ENCODE measurements at regions not wholly inside any gene's neighbourhood (a gene's known extent, or its start where the extent isn't known, plus 50 kb on each side); places are given as distances from the start of the nearest gene placed in this dataset.
"Not testable (repeated sequence)": the region's sequence is repeated elsewhere in the genome, so short reads cannot be mapped to it uniquely, and the experiment has no call there.

DNA sequence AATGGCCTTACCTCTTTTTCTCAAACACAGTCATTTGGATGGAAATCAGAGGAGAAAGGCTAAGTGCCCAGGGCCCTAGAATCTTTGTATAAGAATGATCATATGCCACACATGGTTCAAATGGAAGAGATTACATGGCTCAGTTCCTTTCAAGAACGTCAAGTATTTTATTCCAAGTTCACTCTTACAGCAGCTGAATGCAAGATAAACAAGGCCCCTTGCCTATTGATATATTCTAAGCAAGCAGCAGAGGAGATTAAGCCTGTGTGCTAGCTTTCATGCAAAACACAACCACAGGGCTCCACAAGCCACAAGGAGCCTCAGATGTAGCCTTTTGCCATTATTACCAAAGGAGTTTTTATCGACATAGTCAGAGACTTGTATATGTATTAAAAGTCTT, 55.3 kb upstream of the SLCO6A1 start:
- DNase-seq: no peak

GRCh38 chr5:102554728-102555127, 55.9 kb upstream of the SLCO6A1 start:
- peak in 1 of 2 experiments; percentile 9 for DNase-seq

- DNase-seq: peak in 1 of 2 experiments; percentile 2
Observed at GRCh38 chr5:102561894-102562760, 63.3 kb upstream of the SLCO6A1 start.

GRCh38 chr5:102570747-102571146, 71.9 kb upstream of the SLCO6A1 start:
- no peak for DNase-seq

DNA sequence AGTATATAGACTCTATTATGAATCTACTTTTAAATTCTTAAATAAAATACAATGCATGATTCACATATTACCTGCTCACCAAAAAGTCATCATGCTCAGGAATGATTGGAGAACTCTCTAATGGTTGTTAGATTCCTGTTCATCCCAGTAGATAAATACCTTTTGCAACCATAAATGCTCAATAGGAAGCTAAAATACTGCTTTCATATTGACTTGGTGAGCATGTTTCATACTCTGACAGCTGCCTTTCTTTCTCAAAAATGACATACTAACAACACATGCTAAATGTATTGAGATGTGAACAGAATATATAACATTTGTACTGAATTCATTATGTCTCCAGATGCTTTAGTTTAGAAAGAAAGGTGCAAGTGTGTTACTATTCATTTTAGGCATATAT, 79.6 kb upstream of the SLCO6A1 start:
- DNase-seq: no peak

- DNase-seq: no peak
Observed at GRCh38 chr5:102579379-102579778, 80.6 kb upstream of the SLCO6A1 start.

GRCh38 chr5:102581011-102581410, 82.2 kb upstream of the SLCO6A1 start:
- DNase-seq: no peak

- DNase-seq: no peak
Observed at GRCh38 chr5:102582696-102583095, 83.9 kb upstream of the SLCO6A1 start.

- DNase-seq: peak; percentile 18 to 39
Observed at GRCh38 chr5:102583276-102584124, 84.7 kb upstream of the SLCO6A1 start.

DNA sequence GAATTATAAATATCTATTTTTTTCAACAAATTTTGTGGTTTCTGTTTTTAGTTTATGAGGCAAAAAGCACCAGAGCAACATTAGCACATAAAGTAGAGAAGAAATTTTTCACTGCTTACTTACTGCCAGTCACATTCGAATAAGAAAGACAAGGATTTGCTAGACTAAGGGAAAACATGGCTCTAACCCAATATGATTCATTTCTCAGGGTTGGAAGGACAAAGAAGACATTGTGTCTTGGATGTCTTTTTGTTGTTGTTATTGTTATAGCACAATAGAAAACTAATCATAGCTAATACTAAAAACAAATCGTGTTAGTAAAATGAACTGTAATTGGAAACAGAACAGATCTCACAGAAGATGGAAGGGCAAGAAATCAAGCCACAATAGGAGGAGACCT, 90.9 kb upstream of the SLCO6A1 start:
- DNase-seq: no peak

DNA sequence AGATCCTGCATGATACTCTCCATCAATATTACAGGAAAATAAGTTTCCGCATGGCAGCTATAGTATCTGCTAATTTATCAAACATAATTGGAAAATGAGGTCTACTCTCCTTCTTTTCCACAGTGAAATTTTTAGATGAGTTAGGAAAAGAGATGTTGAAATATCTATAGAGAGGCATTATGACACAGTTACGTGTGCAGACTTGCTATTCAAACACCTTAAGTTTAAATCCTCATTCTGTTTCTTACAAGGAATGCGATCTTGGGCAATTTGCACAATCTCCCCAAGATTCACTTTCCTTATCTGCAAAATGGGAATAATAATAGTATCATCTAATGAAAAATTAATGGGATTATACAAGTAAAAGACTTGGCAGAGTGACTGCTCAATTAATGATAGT, 91.7 kb upstream of the SLCO6A1 start:
- no peak for DNase-seq

DNA sequence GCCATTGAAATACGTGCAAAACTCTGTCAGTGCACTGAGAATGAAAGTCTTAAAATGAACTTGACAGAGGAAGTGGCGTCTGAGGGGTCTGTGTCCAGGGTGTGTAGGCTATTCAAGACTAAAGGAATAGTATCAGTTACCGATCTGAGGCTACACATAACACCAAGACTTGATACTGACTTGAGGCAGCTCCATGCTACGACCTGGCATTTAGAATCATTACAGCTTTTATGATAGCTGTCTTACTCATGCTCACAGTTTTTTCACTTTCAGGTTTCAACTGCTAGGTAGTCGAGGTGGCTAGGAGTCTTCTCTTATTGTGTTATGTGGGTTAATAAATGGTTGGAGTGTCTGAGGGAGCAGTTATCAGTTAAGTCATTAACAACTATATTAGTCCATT, 92.8 kb upstream of the SLCO6A1 start:
- DNase-seq: no peak

DNA sequence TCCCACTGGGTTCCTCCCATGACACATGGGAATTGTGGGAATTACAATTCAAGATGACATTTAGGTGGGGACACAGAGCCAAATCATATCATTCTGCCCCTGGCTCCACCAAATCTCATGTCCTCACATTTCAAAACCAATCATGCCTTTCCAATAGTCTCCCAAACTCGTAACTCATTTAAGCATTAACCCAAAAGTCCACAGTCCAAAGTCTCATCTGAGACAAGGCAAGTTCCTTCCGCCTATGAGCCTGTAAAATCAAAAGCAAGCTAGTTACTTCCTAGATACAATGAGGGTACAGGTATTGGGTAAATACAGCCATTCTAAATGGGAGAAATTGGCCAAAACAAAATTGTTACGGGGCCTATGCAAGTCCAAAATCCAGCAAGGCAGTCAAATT, 93.8 kb upstream of the SLCO6A1 start:
- not testable (repeated sequence) for DNase-seq

DNA sequence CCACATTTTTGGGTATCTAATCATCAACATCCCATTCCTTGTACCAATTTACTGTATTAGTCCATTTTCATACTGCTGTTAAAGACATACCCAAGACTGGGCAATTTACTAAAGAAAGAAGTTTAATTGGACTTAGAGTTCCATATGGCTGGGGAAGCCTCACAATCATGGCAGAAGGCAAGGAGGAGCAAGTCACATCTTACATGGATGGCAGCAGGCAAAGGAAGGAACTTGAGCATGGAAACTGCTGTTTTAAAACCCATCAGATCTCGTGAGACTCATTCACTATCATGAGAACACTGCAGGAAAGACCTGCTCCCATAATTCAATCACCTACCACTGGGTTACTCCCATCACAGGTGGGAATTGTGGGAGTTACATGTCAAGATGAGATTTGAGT, 95.4 kb upstream of the SLCO6A1 start:
- DNase-seq: no peak

GRCh38 chr5:102595332-102595731, 96.5 kb upstream of the SLCO6A1 start:
- no peak for DNase-seq

- DNase-seq: no peak
Observed at GRCh38 chr5:102596113-102596512, 97.3 kb upstream of the SLCO6A1 start.

- no peak for DNase-seq
Observed at GRCh38 chr5:102596951-102597350, 98.2 kb upstream of the SLCO6A1 start.

GRCh38 chr5:102599289-102599688, 100.5 kb upstream of the SLCO6A1 start:
- no peak for DNase-seq

DNA sequence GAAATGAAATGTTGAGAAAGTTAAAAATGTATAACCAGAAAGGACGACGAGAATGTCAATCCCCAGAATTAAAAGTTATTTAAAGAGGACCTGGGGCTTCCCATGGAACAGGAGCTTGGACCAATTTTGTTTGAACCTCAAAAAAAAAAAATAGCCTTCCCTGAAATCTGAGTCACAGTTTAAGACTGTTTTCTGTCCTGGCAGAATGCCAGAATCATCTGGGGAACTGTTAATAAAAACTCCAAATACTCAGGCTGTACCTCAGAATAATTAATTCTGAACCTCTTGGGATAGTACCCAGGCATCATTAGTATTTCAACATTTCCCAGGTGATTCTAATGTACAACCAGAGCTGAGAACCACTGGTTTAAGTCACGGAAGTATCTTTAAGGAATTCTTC, 102.2 kb upstream of the SLCO6A1 start:
- DNase-seq: no peak

- no peak for DNase-seq
Observed at GRCh38 chr5:102603670-102604069, 104.9 kb upstream of the SLCO6A1 start.

GRCh38 chr5:102608414-102608813, 109.6 kb upstream of the SLCO6A1 start:
- no peak for DNase-seq

- no peak for DNase-seq
Observed at GRCh38 chr5:102611312-102611711, 112.5 kb upstream of the SLCO6A1 start.

- DNase-seq: no peak
Observed at GRCh38 chr5:102613661-102614060, 114.9 kb upstream of the SLCO6A1 start.

Data from AML-193 (cell line).